ENCODE measurements at regions not wholly inside any gene's neighbourhood (a gene's known extent, or its start where the extent isn't known, plus 50 kb on each side); places are given as distances from the start of the nearest gene placed in this dataset.

GRCh38 chr19:28332886-28333285 is 880.1 kb downstream of the UQCRFS1 start:
- intact Hi-C loops (cut with DNase I) = no loop called here
- Histone ChIP-seq H3K4me3 (no peak overlapping the region), H3K27me3 (no peaks in the 10 kb centered on the region), H3K27ac (no peak overlapping the region), H3K36me3 (no peaks in the 10 kb centered on the region), H3K4me1 (no peaks in the 10 kb centered on the region), H3K9me3 (no peaks in the 10 kb centered on the region)
- no peak for DNase-seq
- ATAC-seq = no peak
- no peak for TF ChIP-seq CTCF (IDR thresholded peaks at IDR 0.05)

GRCh38 chr19:28332351-28332750 is 880.6 kb downstream of the UQCRFS1 start:
- no peak overlapping the region for H3K4me3 ChIP-seq
- no peak for ATAC-seq
- no peaks in the 10 kb centered on the region for H3K9me3 ChIP-seq
- no peak for DNase-seq
- H3K27ac ChIP-seq = no peak overlapping the region
- H3K36me3 ChIP-seq = no peaks in the 10 kb centered on the region
- intact Hi-C loops (cut with DNase I) = no loop called here
- TF ChIP-seq CTCF (IDR thresholded peaks at IDR 0.05) = no peak
- no peaks in the 10 kb centered on the region for H3K27me3 ChIP-seq
- no peaks in the 10 kb centered on the region for H3K4me1 ChIP-seq

GRCh38 chr19:28331596-28331995 is 881.4 kb downstream of the UQCRFS1 start:
- intact Hi-C loops (cut with DNase I) = no loop called here
- Histone ChIP-seq H3K9me3 (no peaks in the 10 kb centered on the region), H3K27ac (no peak overlapping the region), H3K36me3 (no peaks in the 10 kb centered on the region), H3K4me1 (no peaks in the 10 kb centered on the region), H3K27me3 (no peaks in the 10 kb centered on the region), H3K4me3 (no peak overlapping the region)
- DNase-seq (no peak), ATAC-seq (no peak)
- TF ChIP-seq CTCF (IDR thresholded peaks at IDR 0.05) = no peak

GRCh38 chr19:28330831-28331230 is 882.1 kb downstream of the UQCRFS1 start:
- no peak overlapping the region for H3K27ac ChIP-seq
- H3K4me1 ChIP-seq = no peaks in the 10 kb centered on the region
- intact Hi-C loops (cut with DNase I) = no loop called here
- ATAC-seq (no peak), DNase-seq (no peak)
- H3K27me3 ChIP-seq = no peaks in the 10 kb centered on the region
- no peak for TF ChIP-seq CTCF (IDR thresholded peaks at IDR 0.05)
- H3K4me3 ChIP-seq = no peak overlapping the region
- no peaks in the 10 kb centered on the region for H3K36me3 ChIP-seq
- H3K9me3 ChIP-seq = no peaks in the 10 kb centered on the region

- Histone ChIP-seq H3K4me3 (no peak overlapping the region), H3K4me1 (no peaks in the 10 kb centered on the region), H3K9me3 (no peaks in the 10 kb centered on the region), H3K36me3 (no peaks in the 10 kb centered on the region), H3K27me3 (no peaks in the 10 kb centered on the region), H3K27ac (no peak overlapping the region)
- intact Hi-C loops (cut with DNase I) = no loop called here
- ATAC-seq (no peak), DNase-seq (no peak)
- no peak for TF ChIP-seq CTCF (IDR thresholded peaks at IDR 0.05)
Measured at GRCh38 chr19:28329429-28329828, 883.5 kb downstream of the UQCRFS1 start.

GRCh38 chr19:28327905-28328304 is 885.0 kb downstream of the UQCRFS1 start:
- TF ChIP-seq CTCF (IDR thresholded peaks at IDR 0.05) = no peak
- ATAC-seq = no peak
- H3K27ac ChIP-seq = no peak overlapping the region
- DNase-seq = no peak
- H3K27me3 ChIP-seq = no peaks in the 10 kb centered on the region
- intact Hi-C loops (cut with DNase I) = no loop called here
- H3K9me3 ChIP-seq = no peaks in the 10 kb centered on the region
- no peak overlapping the region for H3K4me3 ChIP-seq
- no peaks in the 10 kb centered on the region for H3K36me3 ChIP-seq
- no peaks in the 10 kb centered on the region for H3K4me1 ChIP-seq

Measured in upper lobe of right lung (tissue), 1 donor.